Loucy (cell line): ENCODE measurements at regions not wholly inside any gene's neighbourhood (a gene's known extent, or its start where the extent isn't known, plus 50 kb on each side); places are given as distances from the start of the nearest gene placed in this dataset.

ENCODE experiments used
- H2AFZ ChIP-seq: fragments of 200-600 bp; sonication (generic); 2 replicates; pipeline ENCODE4 v1.6.0; 2016; ENCODE audit warnings: antibody characterized with exemption, mild to moderate bottlenecking, low read length, moderate library complexity
- H3F3A ChIP-seq: fragments of 200-600 bp; 2 replicates; pipeline ENCODE4 v1.6.0; 2016; ENCODE audit warnings: antibody characterized with exemption, low read depth, mild to moderate bottlenecking
- H3K27me3 ChIP-seq: fragments of 200-600 bp; sonication (generic); 2 replicates; pipeline ENCODE4 v1.6.1; 2014; ENCODE audit warnings: low read length, mild to moderate bottlenecking; ENCODE audit not compliant: insufficient read depth, poor library complexity, severe bottlenecking
- H3K36me3 ChIP-seq: fragments of 200-600 bp; sonication (generic); 2 replicates; pipeline ENCODE4 v1.6.1; 2016; ENCODE audit warnings: low read length; ENCODE audit not compliant: insufficient read depth
- H3K4me1 ChIP-seq: fragments of 200-600 bp; sonication (generic); 2 replicates; pipeline ENCODE4 v1.5.1; 2014; ENCODE audit warnings: low read length, mild to moderate bottlenecking; ENCODE audit not compliant: insufficient read depth, poor library complexity, severe bottlenecking
- H3K4me2 ChIP-seq: fragments of 200-600 bp; sonication (generic); 2 replicates; pipeline ENCODE4 v1.6.0; 2014; ENCODE audit warnings: antibody characterized with exemption, low read length, low read depth, mild to moderate bottlenecking; ENCODE audit not compliant: poor library complexity, severe bottlenecking
- H3K4me3 ChIP-seq: fragments of 200-600 bp; sonication (generic); 2 replicates; pipeline ENCODE4 v1.5.1; 2014; ENCODE audit warnings: low read length, mild to moderate bottlenecking, mixed read lengths; ENCODE audit not compliant: poor library complexity, severe bottlenecking
- H3K79me2 ChIP-seq: fragments of 200-600 bp; sonication (generic); 2 replicates; pipeline ENCODE4 v1.6.1; 2014; ENCODE audit warnings: low read length; ENCODE audit not compliant: insufficient read depth
- H3K9ac ChIP-seq: fragments of 200-600 bp; sonication (generic); 2 replicates; pipeline ENCODE4 v1.6.0; 2014; ENCODE audit warnings: mild to moderate bottlenecking, low read depth, low read length, moderate library complexity; ENCODE audit not compliant: poor library complexity, severe bottlenecking
- H3K9me2 ChIP-seq: fragments of 200-600 bp; sonication (generic); replicated peaks from 2 replicates; pipeline ENCODE4 v1.6.1; 2016; ENCODE audit warnings: low read depth, low read length, mixed read lengths
- H3K9me3 ChIP-seq: fragments of 200-600 bp; sonication (generic); 2 replicates; pipeline ENCODE4 v1.6.1; 2014; ENCODE audit warnings: mild to moderate bottlenecking, antibody characterized with exemption, low read length, low read depth; ENCODE audit not compliant: insufficient read depth
- H4K20me1 ChIP-seq: fragments of 200-600 bp; sonication (generic); 2 replicates; pipeline ENCODE4 v1.6.0; 2014; ENCODE audit warnings: antibody characterized with exemption, low read length, mild to moderate bottlenecking; ENCODE audit not compliant: insufficient read depth, poor library complexity, severe bottlenecking
- CTCF ChIP-seq: fragments of 200-600 bp; sonication (generic); conservative IDR thresholded peaks from 2 replicates; pipeline ENCODE4 v1.5.1; 2014; ENCODE audit warnings: mild to moderate bottlenecking, antibody characterized with exemption, low read length
- EZH2phosphoT487 ChIP-seq: fragments of 200-600 bp; IDR thresholded peaks from 2 replicates; pipeline ENCODE4 v1.6.1; 2018; ENCODE audit warnings: antibody characterized with exemption, mild to moderate bottlenecking, moderate library complexity, borderline replicate concordance

GRCh38 chr7:156204820-156205219 is 392.6 kb upstream of the SHH start:
- Histone ChIP-seq H3K9me3 (peaks cover 7% of the 10 kb centered on the region; the same call in 1 of the 2 replicates), H4K20me1 (no peaks in the 10 kb centered on the region), H3K79me2 (no peaks in the 10 kb centered on the region), H3K9me2 (no peaks in the 10 kb centered on the region), H3K9ac (no peak overlapping the region), H3F3A (no peaks in the 10 kb centered on the region), H3K36me3 (no peaks in the 10 kb centered on the region), H2AFZ (no peak overlapping the region), H3K4me1 (no peaks in the 10 kb centered on the region), H3K4me3 (no peak overlapping the region), H3K4me2 (no peak overlapping the region), H3K27me3 (no peaks in the 10 kb centered on the region)
- TF ChIP-seq EZH2phosphoT487 (no peak), CTCF (no peak)

- Histone ChIP-seq H3K79me2 (no peaks in the 10 kb centered on the region), H3F3A (no peaks in the 10 kb centered on the region), H3K9me3 (peaks cover 8% of the 10 kb centered on the region; the same call in 1 of the 2 replicates), H4K20me1 (no peaks in the 10 kb centered on the region), H3K4me3 (no peak overlapping the region), H3K4me2 (no peak overlapping the region), H3K36me3 (no peaks in the 10 kb centered on the region), H3K27me3 (no peaks in the 10 kb centered on the region), H3K4me1 (no peaks in the 10 kb centered on the region), H2AFZ (no peak overlapping the region), H3K9ac (no peak overlapping the region), H3K9me2 (no peaks in the 10 kb centered on the region)
- TF ChIP-seq CTCF (no peak), EZH2phosphoT487 (no peak)
Measured at GRCh38 chr7:156203923-156204322, 391.7 kb upstream of the SHH start.

GRCh38 chr7:156198277-156198676 is 386.0 kb upstream of the SHH start:
- Histone ChIP-seq H3F3A (no peaks in the 10 kb centered on the region), H3K36me3 (no peaks in the 10 kb centered on the region), H3K27me3 (no peaks in the 10 kb centered on the region), H3K9me2 (no peaks in the 10 kb centered on the region), H3K79me2 (no peaks in the 10 kb centered on the region), H3K4me2 (no peak overlapping the region), H3K4me3 (no peak overlapping the region), H3K9me3 (peaks cover 4% of the 10 kb centered on the region; the same call in 1 of the 2 replicates), H4K20me1 (no peaks in the 10 kb centered on the region), H3K9ac (no peak overlapping the region), H3K4me1 (no peaks in the 10 kb centered on the region), H2AFZ (no peak overlapping the region)
- TF ChIP-seq CTCF, result no peak
- TF ChIP-seq EZH2phosphoT487, result no peak
